BE2C (cell line): ENCODE measurements at regions not wholly inside any gene's neighbourhood (a gene's known extent, or its start where the extent isn't known, plus 50 kb on each side); places are given as distances from the start of the nearest gene placed in this dataset.

Experiments used
- DNase-seq: peaks from one replicate; pipeline ENCODE4 v3.0.0-alpha.2; 2020
- H3K27me3 ChIP-seq: fragments of 250-450 bp; sonication (Bioruptor Pico); 2 replicates; pipeline ENCODE4 v1.5.1; 2020; ENCODE audit warnings: mild to moderate bottlenecking
- H3K36me3 ChIP-seq: fragments of 250-450 bp; sonication (Bioruptor Pico); 2 replicates; pipeline ENCODE4 v1.5.1; 2020; ENCODE audit warnings: mild to moderate bottlenecking
- H3K4me1 ChIP-seq: fragments of 250-450 bp; sonication (Bioruptor Pico); 2 replicates; pipeline ENCODE4 v1.5.1; 2020
- H3K4me3 ChIP-seq: 2 replicates; pipeline ENCODE4 v1.5.1; 2011; ENCODE audit warnings: low read depth, low read length
- H3K9me3 ChIP-seq: fragments of 250-450 bp; sonication (Bioruptor Pico); 2 replicates; pipeline ENCODE4 v1.5.1; 2020
- CTCF ChIP-seq: IDR thresholded peaks from 2 replicates; pipeline ENCODE4 v1.5.1; 2012; ENCODE audit warnings: mild to moderate bottlenecking, low read depth, low read length

GRCh38 chr7:25569765-25570164, 341.5 kb upstream of the NPVF start:
- peaks cover 14% of the 10 kb centered on the region for H3K4me1 ChIP-seq
- H3K27me3 ChIP-seq: no peaks in the 10 kb centered on the region
- no peak for DNase-seq
- no peaks in the 10 kb centered on the region for H3K36me3 ChIP-seq
- H3K9me3 ChIP-seq: no peaks in the 10 kb centered on the region
- TF ChIP-seq CTCF: no peak
- no peak overlapping the region for H3K4me3 ChIP-seq

- Histone ChIP-seq H3K9me3 (no peaks in the 10 kb centered on the region), H3K4me3 (no peak overlapping the region), H3K36me3 (no peaks in the 10 kb centered on the region), H3K27me3 (no peaks in the 10 kb centered on the region), H3K4me1 (peaks cover 5% of the 10 kb centered on the region; the same call in 1 of the 2 replicates)
- DNase-seq: no peak
- no peak for TF ChIP-seq CTCF
Observed at GRCh38 chr7:25572423-25572822, 344.1 kb upstream of the NPVF start.

GRCh38 chr7:25574828-25575227, 346.5 kb upstream of the NPVF start:
- DNase-seq: no peak
- no peaks in the 10 kb centered on the region for H3K36me3 ChIP-seq
- H3K9me3 ChIP-seq: no peaks in the 10 kb centered on the region
- no peak overlapping the region for H3K4me3 ChIP-seq
- no peak for TF ChIP-seq CTCF
- no peaks in the 10 kb centered on the region for H3K27me3 ChIP-seq
- peaks cover 14% of the 10 kb centered on the region; the same call in 1 of the 2 replicates for H3K4me1 ChIP-seq

GRCh38 chr7:25575634-25576033, 347.3 kb upstream of the NPVF start:
- Histone ChIP-seq H3K36me3 (no peaks in the 10 kb centered on the region), H3K4me3 (no peak overlapping the region), H3K9me3 (no peaks in the 10 kb centered on the region), H3K27me3 (no peaks in the 10 kb centered on the region), H3K4me1 (peaks cover 14% of the 10 kb centered on the region; the same call in 1 of the 2 replicates)
- no peak for DNase-seq
- TF ChIP-seq CTCF: no peak

- no peak for DNase-seq
- TF ChIP-seq CTCF: no peak
- H3K9me3 ChIP-seq: no peaks in the 10 kb centered on the region
- H3K4me1 ChIP-seq: peaks cover 8% of the 10 kb centered on the region; the same call in 1 of the 2 replicates
- no peaks in the 10 kb centered on the region for H3K27me3 ChIP-seq
- H3K36me3 ChIP-seq: no peaks in the 10 kb centered on the region
- peak overlapping the region; percentile 8 for H3K4me3 ChIP-seq
Observed at GRCh38 chr7:25578991-25579777, 350.9 kb upstream of the NPVF start.

- peaks cover 8% of the 10 kb centered on the region; the same call in 1 of the 2 replicates for H3K4me1 ChIP-seq
- no peaks in the 10 kb centered on the region for H3K27me3 ChIP-seq
- H3K9me3 ChIP-seq: no peaks in the 10 kb centered on the region
- no peaks in the 10 kb centered on the region for H3K36me3 ChIP-seq
- peak; percentile 24; the same call in 1 of the 2 replicates for TF ChIP-seq CTCF
- peak; percentile 80 for DNase-seq
- H3K4me3 ChIP-seq: peak overlapping the region; percentile 8
Observed at GRCh38 chr7:25579778-25580075, 351.4 kb upstream of the NPVF start.
